ENCODE measurements at regions not wholly inside any gene's neighbourhood (a gene's known extent, or its start where the extent isn't known, plus 50 kb on each side); places are given as distances from the start of the nearest gene placed in this dataset.

DNA sequence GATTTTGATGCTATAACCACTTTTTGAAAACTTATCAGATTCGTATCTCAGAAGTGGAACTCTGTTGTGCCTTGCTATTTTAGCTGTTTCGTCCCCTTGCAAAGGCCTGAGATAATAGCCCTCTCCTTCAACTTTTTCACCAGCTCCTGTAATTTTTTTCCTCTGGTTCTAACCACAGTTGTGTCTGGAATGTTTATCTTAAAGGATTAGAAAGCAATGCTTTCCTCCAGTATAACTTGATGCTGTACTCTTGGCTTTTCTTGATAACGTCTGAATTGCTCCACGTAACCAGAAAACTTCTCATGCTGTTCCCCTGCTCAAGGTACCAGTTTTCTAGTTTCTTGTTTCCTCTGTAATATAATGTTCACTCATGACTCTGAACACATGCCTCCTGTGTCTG is 209.4 kb downstream of the DTWD2 start:
- DNase-seq = no peak

- no peak for DNase-seq
These were observed 211.1 kb downstream of the DTWD2 start for GRCh38 chr5:118777189-118777736.

- DNase-seq = no peak
These were observed 211.6 kb downstream of the DTWD2 start for GRCh38 chr5:118776755-118777154.

- no peak for DNase-seq
These were observed 212.4 kb downstream of the DTWD2 start for GRCh38 chr5:118775790-118776499.

DNA sequence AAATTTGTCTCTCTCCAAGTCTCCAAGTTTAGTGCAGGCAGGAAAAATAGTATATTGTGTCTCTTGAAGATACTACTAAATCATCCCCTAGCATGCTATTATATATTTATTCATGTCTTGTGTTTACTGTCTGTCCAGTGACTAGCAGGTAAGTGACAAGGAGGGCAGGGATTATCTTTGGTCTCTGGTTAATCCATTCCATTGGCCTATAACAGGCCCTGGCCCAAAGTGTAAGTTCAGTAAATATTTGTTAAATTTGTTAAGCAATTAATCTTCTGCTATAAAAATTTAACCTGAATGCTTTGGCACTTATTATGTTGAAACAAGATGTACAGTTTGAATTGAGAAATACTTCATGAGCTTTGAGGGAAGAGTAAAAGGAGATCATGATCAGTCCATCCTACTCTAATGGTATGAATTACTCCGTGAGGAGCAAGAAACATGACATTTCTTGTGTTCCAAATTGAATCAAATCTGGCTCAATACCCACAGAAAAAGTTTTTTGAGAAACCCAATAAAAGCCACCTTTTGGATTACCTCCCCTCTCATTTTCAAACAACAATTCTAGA is 219.7 kb downstream of the DTWD2 start:
- no peak for DNase-seq

- DNase-seq = no peak
These were observed 226.1 kb downstream of the DTWD2 start for GRCh38 chr5:118762291-118762690.

GRCh38 chr5:118761814-118762213 is 226.5 kb downstream of the DTWD2 start:
- no peak for DNase-seq

DNA sequence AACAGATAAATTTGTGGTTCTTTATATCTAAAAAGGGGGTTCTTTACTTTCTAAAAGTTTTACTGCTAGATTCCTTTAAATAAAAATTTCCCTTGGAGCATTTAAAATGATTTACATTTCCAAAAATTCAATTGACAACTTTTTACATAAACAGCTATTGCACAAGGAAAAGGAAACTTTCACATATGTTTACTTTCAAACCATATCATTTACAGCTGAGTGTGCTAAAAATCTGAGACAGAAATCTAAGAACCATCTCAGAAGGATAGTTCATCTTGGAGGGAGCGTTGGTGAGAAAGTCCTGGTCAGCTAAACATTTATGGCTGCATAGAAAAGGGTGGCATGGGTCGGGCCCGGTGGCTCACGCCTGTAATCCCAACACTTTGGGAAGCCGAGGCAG is 235.4 kb downstream of the DTWD2 start:
- DNase-seq = no peak

- no peak for DNase-seq
These were observed 252.0 kb downstream of the DTWD2 start for GRCh38 chr5:118736396-118736795.

- no peak for DNase-seq
These were observed 255.0 kb downstream of the DTWD2 start for GRCh38 chr5:118733394-118733793.

GRCh38 chr5:118728191-118728590 is 260.2 kb downstream of the DTWD2 start:
- no peak for DNase-seq

DNA sequence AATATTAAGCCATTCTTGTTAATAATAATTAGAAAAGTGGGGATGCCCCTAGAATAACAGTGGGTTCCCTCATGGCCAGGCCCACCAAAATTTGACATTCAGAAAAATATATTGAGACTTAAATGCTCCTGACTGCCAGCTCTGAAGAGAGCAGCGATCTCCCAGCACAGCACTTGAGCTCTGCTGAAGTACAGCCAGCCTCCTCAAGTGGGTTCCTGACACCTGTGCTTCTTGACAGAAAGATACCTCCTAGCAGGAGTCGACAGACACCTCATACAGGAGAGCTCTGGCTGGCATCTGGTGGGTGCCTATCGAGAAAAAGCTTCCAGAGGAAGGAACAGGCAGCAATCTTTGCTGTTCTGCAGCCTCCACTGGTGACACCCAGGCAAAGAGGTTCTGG is 261.5 kb downstream of the DTWD2 start:
- no peak for DNase-seq

- DNase-seq = no peak
These were observed 265.4 kb downstream of the DTWD2 start for GRCh38 chr5:118723021-118723338.

GRCh38 chr5:118722122-118723020 is 266.0 kb downstream of the DTWD2 start:
- DNase-seq = no peak

DNA sequence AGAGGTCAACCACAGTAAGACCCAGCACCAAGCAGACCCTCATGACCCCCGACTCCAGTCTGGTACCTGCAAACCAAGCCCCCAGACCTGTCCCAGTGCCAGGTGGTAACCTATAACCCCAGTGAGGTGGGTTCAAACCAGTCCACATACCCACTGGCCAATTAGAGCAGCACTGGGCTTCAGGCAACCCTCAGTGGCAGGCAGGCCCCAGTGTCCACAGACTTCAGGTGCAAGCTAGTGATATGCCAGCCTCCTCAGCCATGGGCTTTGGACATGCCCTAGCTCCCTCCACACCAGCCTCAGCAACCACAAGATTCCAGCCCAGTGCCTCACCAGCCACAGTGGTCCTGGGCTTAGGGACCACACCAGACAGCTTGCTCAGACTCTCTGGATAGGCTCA is 276.6 kb downstream of the DTWD2 start:
- no peak for DNase-seq

GRCh38 chr5:118705959-118706667 is 282.2 kb downstream of the DTWD2 start:
- no peak for DNase-seq

- no peak for DNase-seq
These were observed 285.1 kb downstream of the DTWD2 start for GRCh38 chr5:118703241-118703640.

- no peak for DNase-seq
These were observed 286.6 kb downstream of the DTWD2 start for GRCh38 chr5:118701791-118702190.

- no peak for DNase-seq
These were observed 287.8 kb downstream of the DTWD2 start for GRCh38 chr5:118700510-118700909.

DNA sequence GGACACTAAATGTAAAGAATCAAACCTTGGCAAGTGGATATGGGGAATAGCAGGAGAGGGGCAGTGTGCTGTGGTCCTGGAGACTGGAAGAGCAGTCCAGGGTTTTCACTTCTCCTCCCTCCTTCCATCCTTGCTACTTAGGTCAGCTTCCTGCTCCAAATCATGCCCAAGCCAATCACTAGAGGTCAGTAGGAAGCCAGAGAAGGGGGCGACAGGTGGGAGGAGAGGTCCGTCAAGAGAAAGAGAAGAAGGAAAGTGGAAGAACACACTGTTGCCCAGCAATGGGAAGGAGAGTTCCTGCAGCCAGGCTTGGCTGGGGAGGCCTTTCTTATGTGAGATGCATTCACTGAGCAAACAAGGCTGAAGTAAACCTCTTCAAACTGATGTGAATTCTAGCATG is 289.6 kb downstream of the DTWD2 start:
- DNase-seq = no peak

- no peak for DNase-seq
These were observed 292.3 kb downstream of the DTWD2 start for GRCh38 chr5:118696076-118696475.

GRCh38 chr5:118692811-118693342 is 295.5 kb downstream of the DTWD2 start:
- no peak for DNase-seq
